HG02763 (cell line): ENCODE measurements at regions not wholly inside any gene's neighbourhood (a gene's known extent, or its start where the extent isn't known, plus 50 kb on each side); places are given as distances from the start of the nearest gene placed in this dataset.
"Not testable (repeated sequence)": the region's sequence is repeated elsewhere in the genome, so short reads cannot be mapped to it uniquely, and the experiment has no call there.

Experiments
- ATAC-seq: cut with Tn5 transposase; IDR thresholded peaks from one replicate; pipeline ENCODE4 v1.9.1; 2021; ENCODE audit warnings: mild to moderate bottlenecking, moderate library complexity; ENCODE audit not compliant: unreplicated experiment

GRCh38 chr13:40026741-40027140, 371.3 kb downstream of the COG6 start:
- ATAC-seq: peak; percentile 34

GRCh38 chr13:40028446-40028845, 373.0 kb downstream of the COG6 start:
- no peak for ATAC-seq

- no peak for ATAC-seq
Measured at GRCh38 chr13:40031031-40031430, 375.6 kb downstream of the COG6 start.

GRCh38 chr13:40039061-40039460, 383.6 kb downstream of the COG6 start:
- no peak for ATAC-seq

- ATAC-seq: no peak
Measured at GRCh38 chr13:40042991-40043390, 387.5 kb downstream of the COG6 start.

- no peak for ATAC-seq
Measured at GRCh38 chr13:40043764-40044163, 388.3 kb downstream of the COG6 start.

GRCh38 chr13:40047322-40047771, 391.9 kb downstream of the COG6 start:
- peak; percentile 95 for ATAC-seq

GRCh38 chr13:40048551-40048950, 393.1 kb downstream of the COG6 start:
- no peak for ATAC-seq

- ATAC-seq: no peak
Measured at GRCh38 chr13:40052954-40053353, 397.5 kb downstream of the COG6 start.

- no peak for ATAC-seq
Measured at GRCh38 chr13:40053401-40053800, 397.9 kb downstream of the COG6 start.

- not testable (repeated sequence) for ATAC-seq
Measured at GRCh38 chr13:40054422-40054821, 399.0 kb downstream of the COG6 start.

- ATAC-seq: no peak
Measured at GRCh38 chr13:40056898-40057619, 401.6 kb downstream of the COG6 start.

- ATAC-seq: no peak
Measured at GRCh38 chr13:40058757-40059236, 403.3 kb downstream of the COG6 start.

GRCh38 chr13:40059540-40060232, 404.2 kb downstream of the COG6 start:
- ATAC-seq: no peak

- ATAC-seq: peak; percentile 86
Measured at GRCh38 chr13:40060296-40061007, 405.0 kb downstream of the COG6 start.

GRCh38 chr13:40061466-40062450, 406.3 kb downstream of the COG6 start:
- ATAC-seq: no peak

GRCh38 chr13:40063278-40063698, 407.8 kb downstream of the COG6 start:
- no peak for ATAC-seq

- ATAC-seq: no peak
Measured at GRCh38 chr13:40063703-40064102, 408.2 kb downstream of the COG6 start.

- no peak for ATAC-seq
Measured at GRCh38 chr13:40064154-40065097, 409.0 kb downstream of the COG6 start.
